Lower leg skin (tissue), 3 donors: ENCODE measurements at regions not wholly inside any gene's neighbourhood (a gene's known extent, or its start where the extent isn't known, plus 50 kb on each side); places are given as distances from the start of the nearest gene placed in this dataset.

Source experiments
- POLR2A ChIP-seq, 2 donors: fragments of 450-650 bp; IDR thresholded peaks; one replicate each; pipeline ENCODE4 v1.6.1; 2016 to 2017; ENCODE audit warnings: antibody characterized with exemption in 2 of 2, mild to moderate bottlenecking in 1 of 2, moderate library complexity in 1 of 2
- TF ChIP-seq, protein P1 (sequence below), 3 donors: fragments of 450-650 bp; IDR thresholded peaks; one replicate each; pipeline ENCODE4 v1.5.1; 2016; ENCODE audit warnings: antibody characterized with exemption in 3 of 3, mild to moderate bottlenecking in 3 of 3, moderate library complexity in 2 of 3

DNA sequence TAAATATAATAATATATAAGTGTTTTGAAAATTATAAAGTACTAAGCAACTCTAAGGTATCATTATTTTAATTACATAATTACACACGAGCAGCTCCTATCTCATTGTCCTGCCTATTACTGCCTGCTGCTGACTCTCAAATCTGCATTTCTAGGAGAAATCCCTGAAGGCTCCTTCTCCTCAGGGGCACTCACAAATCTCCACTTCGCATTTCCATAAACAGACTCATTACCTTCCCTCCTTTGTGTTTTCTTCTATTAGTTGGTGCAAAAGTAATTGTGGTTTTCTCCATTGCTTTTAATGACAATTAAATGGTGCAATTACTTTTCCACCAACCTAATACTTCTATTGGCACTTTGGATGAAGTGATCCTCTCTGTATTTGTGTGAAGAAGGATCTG lies 135.0 kb upstream of the HNMT start:
- TF ChIP-seq, protein P1, sequence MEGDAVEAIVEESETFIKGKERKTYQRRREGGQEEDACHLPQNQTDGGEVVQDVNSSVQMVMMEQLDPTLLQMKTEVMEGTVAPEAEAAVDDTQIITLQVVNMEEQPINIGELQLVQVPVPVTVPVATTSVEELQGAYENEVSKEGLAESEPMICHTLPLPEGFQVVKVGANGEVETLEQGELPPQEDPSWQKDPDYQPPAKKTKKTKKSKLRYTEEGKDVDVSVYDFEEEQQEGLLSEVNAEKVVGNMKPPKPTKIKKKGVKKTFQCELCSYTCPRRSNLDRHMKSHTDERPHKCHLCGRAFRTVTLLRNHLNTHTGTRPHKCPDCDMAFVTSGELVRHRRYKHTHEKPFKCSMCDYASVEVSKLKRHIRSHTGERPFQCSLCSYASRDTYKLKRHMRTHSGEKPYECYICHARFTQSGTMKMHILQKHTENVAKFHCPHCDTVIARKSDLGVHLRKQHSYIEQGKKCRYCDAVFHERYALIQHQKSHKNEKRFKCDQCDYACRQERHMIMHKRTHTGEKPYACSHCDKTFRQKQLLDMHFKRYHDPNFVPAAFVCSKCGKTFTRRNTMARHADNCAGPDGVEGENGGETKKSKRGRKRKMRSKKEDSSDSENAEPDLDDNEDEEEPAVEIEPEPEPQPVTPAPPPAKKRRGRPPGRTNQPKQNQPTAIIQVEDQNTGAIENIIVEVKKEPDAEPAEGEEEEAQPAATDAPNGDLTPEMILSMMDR (IDR thresholded peaks at IDR 0.05) = no peak
- no peak for TF ChIP-seq POLR2A (IDR thresholded peaks at IDR 0.05)
